HCT116 (cell line): ENCODE measurements at regions not wholly inside any gene's neighbourhood (a gene's known extent, or its start where the extent isn't known, plus 50 kb on each side); places are given as distances from the start of the nearest gene placed in this dataset.

ENCODE experiments used
- ATAC-seq: fragments of 200-7000 bp; cut with Tn5 transposase; 2 replicates; pipeline ENCODE4 v1.9.1; 2020; ENCODE audit warnings: mild to moderate bottlenecking, moderate library complexity
- BruUV-seq: library from RNA; stranded (reverse); fragments of 400-500 nt; replicated peaks from 2 replicates; lab custom pipeline; 2021; lab: Mats Ljungman, UMichigan
- CTCF ChIA-PET: fragments of 300-600 bp; sonication (Branson Sonifier 250); formaldehyde crosslinking; loops from one replicate; lab custom pipeline; 2021; ENCODE audit warnings: antibody characterized with exemption; lab: Charles Lee
- POLR2A ChIA-PET: fragments of 300-600, 350-600 bp; sonication (Branson Sonifier 250); formaldehyde crosslinking; loops from one replicate; lab custom pipeline; 2021; ENCODE audit warnings: antibody characterized with exemption; lab: Charles Lee
- RAD21 ChIA-PET, 2 experiments: fragments of 300-600 bp; sonication (Branson Sonifier 250); formaldehyde crosslinking; loops; one replicate each; lab custom pipeline; 2023; ENCODE audit warnings: low total read pairs in 2 of 2; ENCODE audit not compliant: uncharacterized antibody in 2 of 2, unreplicated experiment in 2 of 2, low non-redundant PET in 1 of 2; lab: Charles Lee
- DNase-seq: peaks from one replicate; pipeline ENCODE4 v3.0.0-alpha.2; 2010; ENCODE audit warnings: low read depth, low spot score
- H2AFZ ChIP-seq: fragments of 200-600 bp; shearing (Covaris generic), sonication (generic); 2 replicates; pipeline ENCODE4 v1.6.1; 2017; ENCODE audit warnings: low read depth, mixed run types, mixed read lengths, antibody characterized with exemption, low read length; ENCODE audit not compliant: poor library complexity, severe bottlenecking
- H3K27ac ChIP-seq: 2 replicates; pipeline ENCODE4 v1.5.1; 2012; ENCODE audit warnings: low read depth, low read length
- H3K27me3 ChIP-seq: fragments of 200-600 bp; sonication (generic); 2 replicates; pipeline ENCODE4 v1.6.1; 2016; ENCODE audit warnings: mixed run types, low read length, mixed read lengths; ENCODE audit not compliant: insufficient read depth
- H3K36me3 ChIP-seq, 2 experiments: fragments of 200-500 bp in 1 of 2; fragments of 200-600 bp in 1 of 2; sonication (Bioruptor generic) in 1 of 2; sonication (generic) in 1 of 2; 2 replicates each; pipeline versions ENCODE4 v1.5.1 to v1.6.1; 2014 to 2016; ENCODE audit warnings: low read length in 2 of 2, inconsistent platforms in 1 of 2, mixed read lengths in 1 of 2, mixed run types in 1 of 2; ENCODE audit not compliant: insufficient read depth in 2 of 2, control insufficient read depth in 1 of 2
- H3K4me1 ChIP-seq, 2 experiments: fragments of 200-600 bp in 1 of 2; sonication (generic) in 1 of 2; 2 replicates each; pipeline versions ENCODE4 v1.5.1 to v1.6.1; 2012 to 2017; ENCODE audit warnings: low read length in 2 of 2, inconsistent platforms in 1 of 2, mild to moderate bottlenecking in 1 of 2, mixed read lengths in 1 of 2, mixed run types in 1 of 2, moderate library complexity in 1 of 2; ENCODE audit not compliant: insufficient read depth in 2 of 2, control insufficient read depth in 1 of 2
- H3K4me2 ChIP-seq: fragments of 200-600 bp; sonication (generic); 2 replicates; pipeline ENCODE4 v1.6.1; 2017; ENCODE audit warnings: mixed run types, low read length, mixed read lengths
- H3K4me3 ChIP-seq, 2 experiments: fragments of 200-600 bp in 1 of 2; sonication (generic) in 1 of 2; replicated peaks in 1 of 2; 2 replicates each; pipeline ENCODE4 v1.5.1; 2011 to 2016; ENCODE audit warnings: low read length in 2 of 2, control low read depth in 1 of 2, low read depth in 1 of 2, mild to moderate bottlenecking in 1 of 2, mixed read lengths in 1 of 2, mixed run types in 1 of 2
- H3K79me2 ChIP-seq: fragments of 200-600 bp; sonication (generic); 2 replicates; pipeline ENCODE4 v1.6.1; 2017; ENCODE audit warnings: mild to moderate bottlenecking, mixed run types, low read length, moderate library complexity, mixed read lengths; ENCODE audit not compliant: insufficient read depth
- H3K9ac ChIP-seq: fragments of 200-600 bp; sonication (generic); 2 replicates; pipeline ENCODE4 v1.6.1; 2016; ENCODE audit warnings: low read length, mixed read lengths
- H3K9me2 ChIP-seq: fragments of 200-600 bp; sonication (generic), shearing (Covaris generic); 2 replicates; pipeline ENCODE4 v1.6.1; 2017; ENCODE audit warnings: mixed run types, mild to moderate bottlenecking, moderate library complexity; ENCODE audit not compliant: insufficient read depth
- H3K9me3 ChIP-seq, 2 experiments: fragments of 200-500 bp in 1 of 2; fragments of 200-600 bp in 1 of 2; sonication (Bioruptor generic) in 1 of 2; sonication (generic) in 1 of 2; 2 replicates each; pipeline ENCODE4 v1.6.1; 2014 to 2017; ENCODE audit warnings: low read length in 2 of 2, mixed read lengths in 2 of 2, inconsistent platforms in 1 of 2, low read depth in 1 of 2, mild to moderate bottlenecking in 1 of 2, mixed run types in 1 of 2, moderate library complexity in 1 of 2; ENCODE audit not compliant: control insufficient read depth in 1 of 2, insufficient read depth in 1 of 2
- H4K20me1 ChIP-seq: fragments of 200-600 bp; sonication (generic), shearing (Covaris generic); 2 replicates; pipeline ENCODE4 v1.6.1; 2017; ENCODE audit warnings: mixed run types, mild to moderate bottlenecking, moderate library complexity; ENCODE audit not compliant: insufficient read depth
- CBX3 ChIP-seq: IDR thresholded peaks from 2 replicates; pipeline ENCODE4 v1.6.1; 2012; ENCODE audit warnings: low read depth
- CEBPB ChIP-seq: IDR thresholded peaks from 2 replicates; pipeline ENCODE4 v1.6.1; 2012; ENCODE audit warnings: low read depth
- EGR1 ChIP-seq: IDR thresholded peaks from 2 replicates; pipeline ENCODE4 v1.6.1; 2012; ENCODE audit warnings: low read depth
- EZH2 ChIP-seq: fragments of 200-600 bp; sonication (generic); IDR thresholded peaks from 2 replicates; pipeline ENCODE4 v1.6.1; 2017; ENCODE audit warnings: antibody characterized with exemption, mixed run types
- EZH2phosphoT487 ChIP-seq: fragments of 200-600 bp; IDR thresholded peaks from 2 replicates; pipeline ENCODE4 v1.6.1; 2018; ENCODE audit warnings: antibody characterized with exemption, borderline replicate concordance
- FOSL1 ChIP-seq: IDR thresholded peaks from 2 replicates; pipeline ENCODE4 v1.6.1; 2012; ENCODE audit warnings: low read depth
- POLR2A ChIP-seq: IDR thresholded peaks from 2 replicates; pipeline ENCODE4 v1.7.0; 2011; ENCODE audit warnings: borderline replicate concordance; ENCODE audit not compliant: insufficient read depth, insufficient read length; ENCODE audit errors: extremely low read depth
- POLR2AphosphoS5 ChIP-seq: IDR thresholded peaks from 2 replicates; pipeline ENCODE4 v1.6.1; 2011; ENCODE audit warnings: mild to moderate bottlenecking, low read depth, low read length, moderate library complexity
- RAD21 ChIP-seq: IDR thresholded peaks from 2 replicates; pipeline ENCODE4 v1.6.1; 2012; ENCODE audit warnings: low read depth, mild to moderate bottlenecking
- REST ChIP-seq: IDR thresholded peaks from 2 replicates; pipeline ENCODE4 v1.6.1; 2012; ENCODE audit warnings: low read depth
- SIN3A ChIP-seq: IDR thresholded peaks from 2 replicates; pipeline ENCODE4 v1.6.1; 2012; ENCODE audit warnings: low read depth
- SRF ChIP-seq: IDR thresholded peaks from 2 replicates; pipeline ENCODE4 v1.6.1; 2012; ENCODE audit warnings: low read depth
- TCF7L2 ChIP-seq: IDR thresholded peaks from 2 replicates; pipeline ENCODE4 v1.7.0; 2011; ENCODE audit warnings: borderline replicate concordance, inconsistent platforms; ENCODE audit not compliant: insufficient read depth, insufficient read length; ENCODE audit errors: extremely low read depth
- ZFX ChIP-seq: fragments of 450-650 bp; IDR thresholded peaks from 2 replicates; pipeline ENCODE4 v1.6.1; 2017
- ZNF274 ChIP-seq: fragments of 200-500 bp; sonication (Bioruptor generic); IDR thresholded peaks from 2 replicates; pipeline ENCODE4 v1.6.1; 2014; ENCODE audit warnings: mild to moderate bottlenecking, low read depth, low read length, inconsistent platforms
- intact Hi-C: fragments of 100-400 bp; cut with micrococcal nuclease; formaldehyde crosslinking; loops from 2 replicates; pipeline ENCODE4 v1.10.0; 2022
- TF ChIP-seq, protein P1 (sequence below): IDR thresholded peaks from 2 replicates; pipeline ENCODE4 v1.6.1; 2012
- TF ChIP-seq, protein P2 (sequence below): IDR thresholded peaks from 2 replicates; pipeline ENCODE4 v1.6.1; 2012
- TF ChIP-seq, protein P3 (sequence below): IDR thresholded peaks from 2 replicates; pipeline ENCODE4 v1.6.1; 2011; ENCODE audit warnings: mild to moderate bottlenecking, low read length, moderate library complexity; ENCODE audit not compliant: insufficient replicate concordance; ENCODE audit errors: extremely low read depth
- TF ChIP-seq, protein P4 (sequence below), 3 experiments: fragments of 200-600 bp in 1 of 3; sonication (generic) in 1 of 3; IDR thresholded peaks in 2 of 3; conservative IDR thresholded peaks in 1 of 3; 2 replicates each; pipeline ENCODE4 v1.5.1; 2012 to 2017; ENCODE audit warnings: low read depth in 2 of 3, low read length in 2 of 3, antibody characterized with exemption in 1 of 3, borderline replicate concordance in 1 of 3, control low read depth in 1 of 3, mild to moderate bottlenecking in 1 of 3, mixed read lengths in 1 of 3, mixed run types in 1 of 3, moderate library complexity in 1 of 3; ENCODE audit not compliant: insufficient read depth in 1 of 3

DNA sequence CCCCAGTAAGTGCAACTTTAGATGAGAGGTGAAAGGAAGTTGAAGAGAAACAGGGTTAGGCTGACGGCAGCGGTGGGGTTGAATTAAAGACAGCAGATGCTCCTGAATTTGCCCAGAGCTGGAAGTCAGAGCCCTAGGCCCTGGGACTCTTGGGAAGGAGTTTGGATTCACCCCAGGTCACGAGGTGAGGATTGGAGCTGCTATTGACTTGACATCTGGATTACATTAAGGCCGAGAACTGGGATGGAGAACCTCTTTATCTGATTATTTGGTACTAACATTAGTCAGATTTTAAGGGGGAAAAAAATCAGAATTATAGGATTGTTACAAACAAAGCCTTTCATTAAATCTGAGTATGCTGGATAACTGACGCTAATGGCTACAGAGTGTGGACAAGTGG, 367.2 kb downstream of the ZNF536 start:
- Histone ChIP-seq H4K20me1 (no peaks in the 10 kb centered on the region), H3K27ac (no peak overlapping the region), H3K9me3 (peaks cover 0 to 19% of the 10 kb centered on the region in 2 experiments; a peak in 2 of 4 replicates), H3K4me2 (no peak overlapping the region), H2AFZ (no peak overlapping the region), H3K79me2 (no peaks in the 10 kb centered on the region), H3K4me1 (no peaks in the 10 kb centered on the region), H3K27me3 (no peaks in the 10 kb centered on the region), H3K9me2 (no peaks in the 10 kb centered on the region), H3K9ac (no peak overlapping the region), H3K36me3 (no peaks in the 10 kb centered on the region), H3K4me3 (no peak overlapping the region)
- ChIA-PET CTCF (no interaction called here), POLR2A (no interaction called here), RAD21 (no interaction called here)
- ATAC-seq: no peak
- no peak for DNase-seq
- BruUV-seq: no TSS peak
- TF ChIP-seq EZH2phosphoT487 (no peak), SIN3A (no peak), EZH2 (no peak), EGR1 (no peak), FOSL1 (no peak), SRF (no peak), POLR2A (no peak), CEBPB (no peak), POLR2AphosphoS5 (no peak), REST (no peak), ZNF274 (no peak), RAD21 (no peak), ZFX (no peak), CBX3 (no peak), TCF7L2 (no peak)
- TF ChIP-seq, protein P1, sequence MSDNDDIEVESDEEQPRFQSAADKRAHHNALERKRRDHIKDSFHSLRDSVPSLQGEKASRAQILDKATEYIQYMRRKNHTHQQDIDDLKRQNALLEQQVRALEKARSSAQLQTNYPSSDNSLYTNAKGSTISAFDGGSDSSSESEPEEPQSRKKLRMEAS: no peak
- TF ChIP-seq, protein P2, sequence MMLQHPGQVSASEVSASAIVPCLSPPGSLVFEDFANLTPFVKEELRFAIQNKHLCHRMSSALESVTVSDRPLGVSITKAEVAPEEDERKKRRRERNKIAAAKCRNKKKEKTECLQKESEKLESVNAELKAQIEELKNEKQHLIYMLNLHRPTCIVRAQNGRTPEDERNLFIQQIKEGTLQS: no peak
- TF ChIP-seq, protein P3, sequence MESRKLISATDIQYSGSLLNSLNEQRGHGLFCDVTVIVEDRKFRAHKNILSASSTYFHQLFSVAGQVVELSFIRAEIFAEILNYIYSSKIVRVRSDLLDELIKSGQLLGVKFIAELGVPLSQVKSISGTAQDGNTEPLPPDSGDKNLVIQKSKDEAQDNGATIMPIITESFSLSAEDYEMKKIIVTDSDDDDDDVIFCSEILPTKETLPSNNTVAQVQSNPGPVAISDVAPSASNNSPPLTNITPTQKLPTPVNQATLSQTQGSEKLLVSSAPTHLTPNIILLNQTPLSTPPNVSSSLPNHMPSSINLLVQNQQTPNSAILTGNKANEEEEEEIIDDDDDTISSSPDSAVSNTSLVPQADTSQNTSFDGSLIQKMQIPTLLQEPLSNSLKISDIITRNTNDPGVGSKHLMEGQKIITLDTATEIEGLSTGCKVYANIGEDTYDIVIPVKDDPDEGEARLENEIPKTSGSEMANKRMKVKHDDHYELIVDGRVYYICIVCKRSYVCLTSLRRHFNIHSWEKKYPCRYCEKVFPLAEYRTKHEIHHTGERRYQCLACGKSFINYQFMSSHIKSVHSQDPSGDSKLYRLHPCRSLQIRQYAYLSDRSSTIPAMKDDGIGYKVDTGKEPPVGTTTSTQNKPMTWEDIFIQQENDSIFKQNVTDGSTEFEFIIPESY: no peak
- TF ChIP-seq, protein P4, sequence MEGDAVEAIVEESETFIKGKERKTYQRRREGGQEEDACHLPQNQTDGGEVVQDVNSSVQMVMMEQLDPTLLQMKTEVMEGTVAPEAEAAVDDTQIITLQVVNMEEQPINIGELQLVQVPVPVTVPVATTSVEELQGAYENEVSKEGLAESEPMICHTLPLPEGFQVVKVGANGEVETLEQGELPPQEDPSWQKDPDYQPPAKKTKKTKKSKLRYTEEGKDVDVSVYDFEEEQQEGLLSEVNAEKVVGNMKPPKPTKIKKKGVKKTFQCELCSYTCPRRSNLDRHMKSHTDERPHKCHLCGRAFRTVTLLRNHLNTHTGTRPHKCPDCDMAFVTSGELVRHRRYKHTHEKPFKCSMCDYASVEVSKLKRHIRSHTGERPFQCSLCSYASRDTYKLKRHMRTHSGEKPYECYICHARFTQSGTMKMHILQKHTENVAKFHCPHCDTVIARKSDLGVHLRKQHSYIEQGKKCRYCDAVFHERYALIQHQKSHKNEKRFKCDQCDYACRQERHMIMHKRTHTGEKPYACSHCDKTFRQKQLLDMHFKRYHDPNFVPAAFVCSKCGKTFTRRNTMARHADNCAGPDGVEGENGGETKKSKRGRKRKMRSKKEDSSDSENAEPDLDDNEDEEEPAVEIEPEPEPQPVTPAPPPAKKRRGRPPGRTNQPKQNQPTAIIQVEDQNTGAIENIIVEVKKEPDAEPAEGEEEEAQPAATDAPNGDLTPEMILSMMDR (IDR thresholded peaks at IDR 0.05 in 2 of 3, conservative IDR thresholded peaks at IDR 0.05 in 1 of 3; ENCODE audit: borderline replicate concordance in 1 of 3, insufficient read depth in 1 of 3, low read depth in 2 of 3, low read length in 2 of 3): no peak
- intact Hi-C loops: no loop called here
